ENCODE measurements at regions not wholly inside any gene's neighbourhood (a gene's known extent, or its start where the extent isn't known, plus 50 kb on each side); places are given as distances from the start of the nearest gene placed in this dataset.
"Not testable (repeated sequence)": the region's sequence is repeated elsewhere in the genome, so short reads cannot be mapped to it uniquely, and the experiment has no call there.

DNA sequence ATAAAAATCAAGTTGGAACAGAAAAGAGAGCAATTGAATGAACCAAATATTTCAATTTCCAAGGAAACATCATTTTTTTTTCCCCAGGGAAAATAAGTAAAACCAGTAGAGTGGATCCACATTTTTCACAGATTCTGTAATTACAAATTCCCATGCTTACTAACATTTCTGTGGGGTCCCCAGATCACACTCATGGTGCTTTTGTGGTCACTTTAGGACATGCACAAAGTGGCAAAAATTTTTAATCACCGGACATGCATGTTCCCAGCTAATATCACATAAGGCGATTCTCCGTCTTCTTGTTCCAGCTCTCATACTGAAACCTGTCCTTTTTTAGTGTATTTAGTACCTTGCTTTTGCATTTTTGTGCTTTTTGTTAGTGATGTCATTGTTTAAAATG, 748.2 kb upstream of the SLITRK1 start:
- no peak for DNase-seq

DNA sequence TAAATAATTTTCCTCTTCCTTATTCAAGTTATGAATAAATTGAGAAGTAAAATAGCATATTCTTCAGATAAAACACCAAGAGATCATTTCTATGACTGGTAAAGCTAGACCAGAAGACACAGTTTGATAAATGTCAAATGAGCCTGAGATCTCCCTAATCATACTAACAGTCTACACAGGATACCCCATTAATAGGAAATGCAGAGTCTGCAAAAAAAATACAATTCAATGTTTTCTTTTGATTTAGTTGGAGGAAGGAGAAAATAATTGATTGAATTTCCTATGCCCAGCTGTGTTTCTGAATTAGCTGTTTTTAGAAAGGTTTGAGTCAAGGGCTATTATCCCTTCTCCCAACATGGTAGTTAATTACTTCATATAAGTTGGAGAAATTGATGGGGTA, 734.6 kb upstream of the SLITRK1 start:
- no peak for DNase-seq

DNA sequence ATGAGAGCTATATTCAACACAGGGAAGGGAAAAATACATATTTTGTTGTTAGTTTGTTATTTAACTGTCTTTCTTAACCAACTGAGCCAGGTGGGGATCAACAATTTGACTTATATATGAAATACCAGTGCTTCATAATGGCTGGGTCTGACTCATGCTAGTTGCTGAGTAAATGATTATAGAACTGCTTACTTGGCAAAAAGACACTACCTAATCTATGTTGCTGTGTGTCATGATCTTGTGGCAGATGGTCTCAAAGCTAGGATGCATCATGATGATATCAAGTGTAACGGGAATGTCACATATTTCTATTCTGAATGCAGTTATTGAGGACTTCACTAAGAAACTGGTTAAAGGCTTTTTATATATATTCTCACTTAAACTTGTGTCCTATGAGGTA, 727.4 kb upstream of the SLITRK1 start:
- no peak for DNase-seq

DNA sequence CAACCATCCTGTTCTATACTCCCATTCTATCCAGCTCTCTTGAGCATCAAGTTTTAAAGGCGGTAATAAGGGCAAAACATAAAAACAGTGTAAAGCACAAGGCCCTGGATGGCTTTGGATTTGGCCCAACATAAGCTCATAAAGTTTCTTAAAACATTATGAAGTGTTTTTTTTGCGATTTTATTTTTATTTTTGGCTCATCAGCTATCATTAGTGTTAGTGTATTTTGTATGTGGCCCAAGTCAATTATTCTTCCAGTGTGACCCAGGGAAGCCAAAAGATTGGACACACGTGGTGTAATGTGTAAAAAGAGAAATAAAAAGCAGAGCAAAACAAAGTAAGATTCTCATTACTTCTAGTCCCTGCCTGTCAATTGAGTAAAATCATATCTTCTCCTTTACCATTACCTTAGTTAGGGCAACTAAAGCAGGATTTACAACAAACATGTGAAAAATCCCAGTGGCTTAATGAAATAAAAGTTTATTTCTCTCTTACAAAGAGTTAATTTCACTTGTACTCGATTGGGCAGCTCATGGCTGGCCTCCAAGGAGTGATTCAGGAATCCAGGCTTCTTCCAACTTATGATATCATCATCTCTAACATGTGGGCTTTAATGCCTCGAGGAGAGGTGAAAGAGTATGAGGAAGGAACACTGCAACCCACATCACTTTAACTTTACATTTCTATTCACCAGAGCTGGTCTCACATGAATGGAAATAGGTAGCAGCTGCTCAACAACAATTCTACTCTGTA, 725.2 kb upstream of the SLITRK1 start:
- no peak for DNase-seq

DNA sequence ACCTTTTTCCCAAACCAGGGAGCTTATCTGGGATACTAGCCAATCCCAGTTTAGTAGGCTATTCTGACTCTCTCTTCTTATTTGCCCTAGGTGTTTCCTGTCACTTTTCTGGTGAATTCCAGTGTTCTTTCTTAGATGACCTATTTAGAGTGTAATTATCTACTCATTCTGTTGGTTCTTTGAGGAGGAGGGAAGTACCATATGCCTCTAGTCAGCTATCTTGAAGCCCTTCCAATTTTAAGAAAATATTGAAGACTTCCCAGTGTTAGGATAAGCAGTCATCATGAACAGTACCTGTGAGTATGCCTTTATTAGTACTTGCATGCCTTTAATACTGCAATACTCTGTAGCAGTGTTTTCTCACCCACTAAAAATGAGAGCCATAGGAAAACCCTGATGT, 724.3 kb upstream of the SLITRK1 start:
- no peak for DNase-seq

DNA sequence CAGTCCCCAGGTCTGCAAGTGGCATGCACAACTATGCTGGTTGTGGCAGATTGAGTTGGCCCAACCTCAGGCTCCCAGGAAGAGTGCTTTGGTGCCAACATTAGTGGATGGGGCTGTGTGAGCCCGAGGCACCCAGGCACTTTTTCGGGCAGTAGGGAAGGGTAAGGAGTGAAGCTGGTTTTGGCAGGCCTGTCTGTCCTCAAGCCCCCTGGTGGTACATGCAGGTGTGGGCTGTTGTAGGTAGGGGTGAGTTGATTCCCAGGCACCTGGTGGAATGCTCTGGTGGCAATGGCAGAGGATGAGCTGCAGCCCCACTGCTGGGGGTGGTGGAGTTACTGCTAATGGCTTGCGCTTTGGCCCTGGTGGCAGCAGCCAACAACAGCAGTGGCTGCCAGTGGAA, 723.7 kb upstream of the SLITRK1 start:
- DNase-seq, result no peak

DNA sequence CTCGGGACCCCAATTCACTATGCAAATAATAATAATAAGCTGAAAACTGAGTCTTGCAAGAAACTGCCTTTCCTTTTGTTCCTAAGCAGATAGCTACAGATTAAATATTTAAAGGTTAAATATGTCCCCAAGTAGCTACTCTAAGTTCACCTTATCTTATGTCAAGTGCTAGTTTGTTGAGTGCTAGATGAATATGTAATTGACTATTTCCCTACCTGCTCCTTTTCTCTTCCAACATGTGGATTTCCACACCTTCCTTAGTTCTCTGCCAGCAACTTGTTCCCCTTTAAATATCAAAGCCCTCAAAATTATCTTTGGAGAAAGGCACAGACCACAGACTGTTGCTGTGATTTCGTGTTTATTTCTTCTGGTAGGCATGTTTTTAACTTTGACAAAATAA, 709.2 kb upstream of the SLITRK1 start:
- DNase-seq, result no peak

DNA sequence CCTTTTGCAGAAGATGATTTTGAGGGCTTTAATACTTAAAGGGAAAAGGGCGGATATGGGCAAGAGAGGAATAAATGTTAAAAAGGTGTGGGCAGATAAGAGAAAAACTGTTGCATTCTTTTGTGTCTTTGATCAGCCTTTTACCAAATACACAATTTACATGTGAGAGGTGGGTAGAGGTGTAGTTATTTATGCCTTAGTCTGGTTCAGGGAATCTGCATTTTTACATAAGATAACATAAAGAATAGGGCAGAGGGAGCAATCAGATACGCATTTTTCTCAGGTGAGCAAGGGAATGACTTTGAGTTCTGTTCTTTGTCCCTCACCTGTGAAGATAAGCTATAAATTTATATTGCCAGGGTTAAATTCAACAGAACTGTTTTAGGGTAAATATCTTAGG, 708.4 kb upstream of the SLITRK1 start:
- DNase-seq, result no peak

DNA sequence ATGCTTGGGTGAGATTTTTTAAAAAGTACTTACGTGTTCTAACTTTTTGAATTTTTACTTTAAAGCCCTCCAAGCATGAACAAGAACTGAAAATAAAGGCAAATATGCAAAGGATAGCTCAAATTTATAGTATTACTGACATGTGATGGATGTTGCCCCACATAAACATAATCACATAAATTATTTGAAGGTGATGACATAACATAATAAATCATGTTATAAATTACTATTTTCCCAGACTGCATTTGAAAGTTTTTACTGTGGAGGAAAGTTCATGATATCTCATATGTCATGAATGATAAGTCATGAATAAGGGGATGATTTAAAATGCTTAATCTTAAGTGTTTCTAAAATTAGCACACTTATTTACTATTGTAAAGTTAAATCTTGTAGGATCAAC, 705.7 kb upstream of the SLITRK1 start:
- no peak for DNase-seq

DNA sequence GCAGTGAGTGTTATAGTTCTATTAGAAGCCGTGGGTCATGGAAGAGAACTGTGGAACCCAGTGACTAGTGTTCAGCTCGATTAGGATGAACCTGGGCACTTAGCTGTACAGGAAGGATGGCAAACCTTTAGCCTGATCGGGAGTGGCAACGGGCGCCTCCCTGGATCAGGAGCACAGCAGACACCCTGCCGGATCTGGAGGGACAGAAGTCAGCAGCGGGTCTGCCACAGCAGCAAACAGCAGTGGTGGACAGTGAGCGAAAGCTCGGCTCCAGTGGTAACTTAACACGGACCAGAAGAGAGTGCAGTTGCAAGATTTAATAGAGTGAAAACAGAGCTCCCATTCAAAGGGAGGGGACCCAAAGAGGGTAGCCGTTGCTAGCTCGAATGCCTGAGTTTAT, 697.6 kb upstream of the SLITRK1 start:
- not testable (repeated sequence) for DNase-seq

DNA sequence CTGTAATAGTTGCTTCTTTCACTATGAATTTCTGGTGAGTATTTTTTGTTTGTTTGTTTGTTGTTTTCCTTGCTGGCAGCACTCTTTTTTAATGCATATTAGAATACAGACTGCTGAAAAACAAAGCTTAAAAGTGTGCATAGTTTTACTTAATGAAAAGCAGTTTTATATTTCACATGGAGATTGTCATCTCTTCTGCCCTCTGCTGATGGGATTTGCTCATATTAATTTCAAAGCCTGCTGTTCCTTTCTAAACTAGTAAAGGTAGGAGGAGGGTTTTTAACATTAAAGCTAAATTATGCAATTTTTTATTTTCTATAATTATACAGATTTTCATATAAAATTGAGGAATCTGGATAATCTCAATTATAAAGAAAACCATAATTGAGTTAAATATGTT, 692.6 kb upstream of the SLITRK1 start:
- DNase-seq, result no peak

DNA sequence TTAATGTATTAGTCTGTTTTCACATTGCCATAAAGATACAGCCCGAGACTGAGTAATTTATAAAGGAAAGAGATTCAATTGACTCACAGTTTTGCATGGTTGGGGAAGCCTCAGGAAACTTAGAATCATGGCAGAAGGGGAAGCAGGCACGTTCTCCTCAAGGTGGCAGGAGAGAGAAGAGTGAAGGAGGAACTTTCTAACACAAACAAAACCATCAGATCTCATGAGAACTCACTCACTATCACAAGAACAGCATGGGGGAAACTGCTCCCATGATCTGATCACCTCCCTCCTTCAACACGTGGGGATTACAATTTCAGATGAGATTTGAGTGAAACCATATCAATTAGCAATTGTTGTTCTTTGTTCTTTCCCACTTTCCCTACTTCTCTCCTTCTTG, 689.0 kb upstream of the SLITRK1 start:
- no peak for DNase-seq

DNA sequence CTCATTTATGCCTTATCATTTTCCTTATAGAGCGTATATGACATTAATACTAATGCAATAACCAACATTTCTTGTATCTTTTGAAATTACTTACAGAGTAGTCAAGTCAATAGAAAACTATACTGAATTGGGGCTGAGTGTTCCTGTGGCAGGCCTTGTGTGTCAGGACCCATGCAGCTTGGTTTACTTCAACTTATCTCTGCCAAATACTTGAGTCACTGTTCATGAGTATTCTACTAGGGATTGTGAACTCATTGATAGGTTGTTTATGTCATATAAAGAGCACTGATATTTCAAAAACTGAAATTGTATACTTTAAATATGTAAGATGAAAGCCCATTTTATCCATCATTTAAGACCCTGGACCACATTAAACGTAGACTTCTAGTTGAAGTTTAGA, 688.6 kb upstream of the SLITRK1 start:
- no peak for DNase-seq

DNA sequence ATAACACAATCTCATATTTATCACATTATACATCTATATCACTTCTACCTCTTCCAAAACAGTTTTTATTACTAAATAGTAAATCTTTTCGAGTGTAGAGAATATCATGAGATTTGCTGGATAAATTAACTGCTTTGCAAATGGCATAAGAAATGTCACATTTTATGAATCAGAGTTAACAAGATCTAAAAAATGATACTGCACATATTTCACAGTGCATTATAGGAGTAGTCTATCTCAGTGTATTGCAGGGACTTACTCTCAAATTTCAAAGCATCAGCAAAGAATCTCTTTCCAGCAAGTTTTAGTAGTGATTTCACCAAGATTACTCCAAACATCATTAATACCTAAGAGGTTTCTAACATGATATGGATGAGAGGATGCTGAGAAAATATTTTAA, 687.1 kb upstream of the SLITRK1 start:
- no peak for DNase-seq

DNA sequence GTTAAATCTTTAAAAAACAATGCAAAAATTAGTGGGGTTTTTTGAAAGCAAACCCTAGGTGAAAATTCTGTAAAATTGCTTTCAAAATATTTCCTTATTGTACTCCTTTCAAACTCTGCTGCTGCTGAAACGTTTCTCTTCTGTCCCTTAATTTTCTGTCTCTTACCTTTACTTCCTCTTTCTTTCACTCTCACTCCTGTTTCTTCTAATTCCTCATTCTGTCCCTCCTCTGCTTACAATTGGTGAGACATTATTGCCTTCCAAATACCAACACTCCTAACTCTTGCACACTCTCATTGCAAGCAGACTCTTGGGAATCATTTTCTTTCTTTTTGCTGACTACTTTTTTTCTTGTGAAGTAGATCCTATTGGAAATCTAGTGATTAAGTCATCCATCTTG, 685.6 kb upstream of the SLITRK1 start:
- DNase-seq, result no peak

DNA sequence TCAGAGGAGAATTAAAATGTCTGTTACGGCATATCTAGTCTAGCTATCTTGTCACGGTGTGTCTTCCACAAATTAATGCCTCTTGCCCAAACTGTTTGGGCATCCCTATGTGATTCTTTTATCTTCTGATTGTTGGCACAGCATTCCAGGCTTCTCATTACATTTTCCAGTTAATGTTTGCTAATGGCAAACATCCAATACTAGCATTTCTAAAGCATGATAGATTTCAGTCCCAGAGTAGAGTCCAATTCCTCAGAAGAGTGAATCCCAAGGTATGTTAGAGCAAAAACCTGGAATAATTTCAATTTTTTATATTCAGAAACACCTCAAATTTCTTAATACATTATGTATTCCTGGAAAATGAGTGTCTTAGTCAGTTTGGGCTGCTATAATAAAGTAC, 684.5 kb upstream of the SLITRK1 start:
- DNase-seq, result no peak

DNA sequence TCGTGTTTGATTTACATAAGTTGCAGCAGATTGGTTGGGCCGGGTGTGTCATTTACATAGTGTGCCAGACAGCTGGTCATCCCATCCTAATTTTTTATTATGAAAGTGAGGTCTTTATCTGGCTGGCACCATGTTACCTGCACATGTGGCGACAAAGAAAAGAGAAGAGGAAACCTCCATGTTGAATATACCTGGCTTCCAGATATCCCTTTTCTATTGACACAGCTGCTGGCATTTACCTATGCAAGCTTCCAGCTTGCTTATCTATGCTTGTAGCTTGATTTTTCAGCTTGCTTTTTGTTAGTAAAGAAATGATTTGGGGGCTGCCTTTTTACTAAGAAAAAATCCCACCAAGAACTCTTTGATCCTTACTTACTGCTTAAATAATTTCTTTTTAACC, 681.3 kb upstream of the SLITRK1 start:
- no peak for DNase-seq

DNA sequence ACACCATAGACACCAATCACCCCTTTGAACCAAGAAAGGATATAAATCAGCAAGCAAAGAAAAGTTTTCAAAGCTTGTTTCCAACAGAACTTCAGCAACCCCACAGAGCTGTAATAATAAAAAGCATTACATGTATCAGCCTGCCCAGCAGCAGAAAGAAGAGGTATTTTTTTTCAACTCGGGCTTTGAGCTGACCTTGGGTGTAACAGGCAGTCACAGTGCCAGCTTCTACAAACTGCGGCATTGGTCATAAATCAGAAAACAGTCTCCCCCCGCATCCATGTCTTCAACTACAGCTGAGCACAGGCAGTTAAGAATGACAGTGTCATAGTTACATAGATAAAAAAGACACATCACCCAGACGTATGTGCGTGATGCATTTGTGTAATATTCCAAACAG, 671.0 kb upstream of the SLITRK1 start:
- DNase-seq, result no peak

DNA sequence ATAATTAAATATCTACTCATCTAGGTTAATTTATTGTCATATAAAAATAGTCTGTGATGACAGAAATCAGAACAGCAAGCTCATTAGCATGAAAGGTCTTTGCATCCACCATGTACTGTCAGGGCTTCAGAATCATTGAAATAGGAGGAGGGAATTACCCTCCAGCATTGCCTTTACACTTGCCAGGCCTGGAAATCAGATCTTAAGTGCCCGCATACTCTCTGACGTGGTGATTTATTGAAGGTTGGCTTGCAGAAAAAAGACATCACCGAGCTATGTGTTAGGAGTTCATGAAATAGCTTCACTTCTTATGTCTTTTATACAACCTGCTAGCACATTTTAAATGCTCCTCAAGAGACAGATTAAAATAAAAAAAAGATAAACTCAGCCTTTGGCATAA, 661.7 kb upstream of the SLITRK1 start:
- no peak for DNase-seq

DNA sequence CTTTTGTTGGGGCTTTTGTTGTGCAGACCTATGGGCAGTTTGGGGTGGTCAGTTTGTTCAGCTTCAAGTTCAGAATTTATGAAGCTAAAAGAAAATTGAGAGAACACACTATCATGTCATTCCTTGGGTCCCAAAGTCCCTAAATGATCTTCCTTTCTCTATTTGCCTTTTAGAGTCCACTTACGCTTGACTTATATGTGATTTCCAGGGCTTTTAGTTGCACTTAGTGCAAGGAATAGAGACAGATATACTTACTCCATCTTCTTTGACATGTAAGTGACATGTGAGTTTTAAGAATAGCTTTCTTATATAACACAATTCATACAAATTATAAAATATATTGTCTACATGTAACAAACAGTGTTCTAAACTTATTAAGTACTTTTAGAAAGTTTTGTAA, 660.1 kb upstream of the SLITRK1 start:
- no peak for DNase-seq

DNA sequence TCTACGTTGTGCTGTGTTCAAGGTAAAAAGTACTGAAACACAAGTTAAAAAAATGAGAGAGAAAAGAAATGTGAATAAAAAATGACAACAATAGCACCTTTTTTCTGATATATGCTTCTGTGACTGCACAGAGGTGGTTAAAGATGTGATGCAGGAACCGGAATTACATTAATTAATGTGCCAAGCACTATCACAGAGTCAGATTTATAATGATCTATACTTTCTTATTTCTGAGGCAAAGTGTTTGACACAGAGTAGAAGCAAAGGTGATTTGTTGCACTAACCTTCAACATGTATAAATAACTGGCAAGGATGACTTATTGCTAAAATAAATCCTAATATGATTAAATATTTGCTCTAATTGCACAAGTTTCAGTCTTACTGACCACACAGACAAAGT, 654.6 kb upstream of the SLITRK1 start:
- DNase-seq, result no peak

DNA sequence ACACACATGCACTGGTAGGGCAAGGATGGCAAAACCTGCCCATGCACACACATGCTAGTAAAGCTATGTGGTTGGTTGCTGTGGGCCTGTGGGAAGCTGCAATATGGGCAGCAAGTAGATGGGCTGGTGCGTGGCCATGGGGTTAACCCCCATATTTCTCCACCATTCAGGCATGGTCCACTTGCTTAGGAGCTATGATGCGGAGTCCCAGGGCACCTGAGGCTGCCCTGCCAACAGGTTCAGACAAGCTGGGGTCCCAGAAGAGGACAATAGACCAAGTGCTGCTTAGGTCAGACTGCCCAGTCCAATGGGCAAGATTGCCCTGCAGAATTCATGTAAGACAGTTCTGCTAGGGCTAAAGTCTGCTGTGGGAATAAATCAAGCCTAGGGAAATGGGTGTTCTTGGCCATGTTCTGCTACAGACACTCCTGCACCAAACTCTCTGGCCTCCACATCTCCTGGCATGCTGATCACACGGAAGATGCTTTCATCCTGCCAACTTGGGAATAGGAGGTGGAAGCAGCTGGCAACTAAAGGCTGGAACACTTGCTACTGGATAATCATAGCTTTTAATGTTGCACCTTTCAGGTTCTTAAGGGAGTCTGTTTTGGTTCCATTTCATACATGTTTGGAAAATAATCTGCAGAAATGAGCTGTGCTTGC, 646.3 kb upstream of the SLITRK1 start:
- DNase-seq, result no peak

DNA sequence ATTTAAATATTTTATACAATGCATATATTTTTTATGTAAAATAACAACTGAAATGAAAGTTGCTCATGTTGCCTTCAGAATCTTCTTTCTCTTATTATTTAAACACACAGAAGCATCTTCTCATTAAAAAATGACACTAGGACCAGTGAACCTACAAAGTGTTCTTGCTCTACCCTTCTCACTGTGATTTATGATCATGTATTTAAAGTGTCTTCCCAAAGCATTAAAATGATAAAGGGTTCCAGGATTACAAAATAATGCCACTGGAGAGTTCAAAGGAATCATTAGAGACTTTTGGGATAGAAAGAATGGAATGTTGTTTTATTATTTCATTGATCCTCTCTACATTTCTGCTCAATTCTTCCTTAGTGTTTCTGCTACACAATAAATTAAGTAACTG, 643.6 kb upstream of the SLITRK1 start:
- no peak for DNase-seq

DNA sequence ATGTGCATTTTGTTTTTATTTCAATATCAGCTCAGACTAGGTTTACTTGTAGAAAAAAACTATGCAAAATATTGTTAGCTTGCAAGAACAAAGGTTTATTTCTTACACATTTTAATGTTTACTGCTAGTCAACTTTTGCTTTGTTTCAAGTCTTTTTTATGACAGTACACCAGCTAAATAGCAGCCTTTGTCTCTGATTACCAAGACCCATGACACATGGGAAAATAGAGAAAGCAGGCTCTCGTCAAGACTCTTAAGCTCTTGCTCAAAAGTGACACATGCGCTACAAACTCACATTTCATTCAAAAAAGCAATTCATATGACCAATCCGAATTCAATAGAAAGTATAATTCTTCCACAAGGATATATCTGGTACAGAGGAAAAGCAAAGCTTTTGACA, 642.3 kb upstream of the SLITRK1 start:
- DNase-seq, result no peak

DNA sequence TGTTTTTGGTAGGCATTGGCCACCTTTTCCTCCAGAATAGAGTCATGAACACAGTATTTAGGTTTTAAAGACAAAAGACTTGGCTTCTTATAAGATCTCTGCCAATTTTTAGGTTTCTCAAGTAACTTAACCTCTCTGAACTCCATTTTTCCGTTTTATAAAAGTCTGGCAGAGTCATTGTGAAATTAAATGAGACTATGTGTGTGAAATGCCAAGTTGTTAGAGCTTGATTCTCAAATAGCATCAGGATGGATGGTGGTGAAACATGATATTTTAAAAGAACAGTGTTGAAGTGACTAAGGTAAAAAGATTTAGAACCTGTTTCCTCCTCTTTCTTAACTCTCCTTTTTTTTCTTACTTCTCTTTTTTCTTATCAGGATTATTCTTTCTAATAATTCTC, 617.7 kb upstream of the SLITRK1 start:
- no peak for DNase-seq

Data from activated CD4-positive, alpha-beta T cell treated with anti-CD3 and anti-CD28 coated beads, Interleukin-2, amount 50 U/mL, for 1 hour (primary cell).